K562 (cell line): ENCODE measurements at regions not wholly inside any gene's neighbourhood (a gene's known extent, or its start where the extent isn't known, plus 50 kb on each side); places are given as distances from the start of the nearest gene placed in this dataset.

Source experiments
- ATAC-seq: fragments of 200-7000 bp; cut with Tn5 transposase; 3 replicates; pipeline ENCODE4 v1.9.1; 2020; ENCODE audit warnings: moderate library complexity
- BruUV-seq: library from RNA; stranded (reverse); fragments of 400-500 nt; replicated peaks from 2 replicates; lab custom pipeline; 2021; lab: Mats Ljungman, UMichigan
- CTCF ChIA-PET: fragments of 300-600 bp; formaldehyde crosslinking; extraction: SDS; loops from one replicate; lab custom pipeline; 2021; ENCODE audit warnings: low intra/inter-chr PET ratio; lab: Yijun Ruan, JAX
- POLR2A ChIA-PET: fragments of 300-600, 350-650 bp; sonication (Branson Sonifier 250); formaldehyde crosslinking; extraction: SDS; loops from one replicate; lab custom pipeline; 2021; ENCODE audit warnings: antibody characterized with exemption, inconsistent platforms; lab: Yijun Ruan, JAX
- DNase-seq, 4 experiments: peaks; one replicate each; pipeline versions ENCODE4 v3.0.0 to v3.0.0-alpha.2; 2011 to 2018; ENCODE audit warnings: low spot score in 3 of 4, mixed read lengths in 3 of 4; ENCODE audit errors: extremely low read depth in 1 of 4
- FAIRE-seq: peaks from 2 replicates; lab custom pipeline; 2011; peaks lifted over from hg19 to GRCh38; lab: Jason Lieb, UNC
- H2AFZ ChIP-seq: 2 replicates; pipeline ENCODE4 v1.6.0; 2011; ENCODE audit warnings: low read depth, low read length, control low read depth, inconsistent platforms
- H3K27ac ChIP-seq: fragments of 200-600 bp; 3 replicates; pipeline ENCODE4 v1.8.0; 2011; ENCODE audit warnings: low read depth, mild to moderate bottlenecking, control low read depth, inconsistent platforms, low read length, moderate library complexity, mixed read lengths; ENCODE audit errors: extremely low read depth
- H3K27me3 ChIP-seq, 2 experiments: fragments of 300-600 bp in 1 of 2; 2 replicates in 1 of 2; 3 replicates in 1 of 2; pipeline versions ENCODE4 v1.6.0 to v1.8.0; 2011; ENCODE audit warnings: inconsistent platforms in 2 of 2, low read length in 2 of 2, mild to moderate bottlenecking in 1 of 2, mixed read lengths in 1 of 2, moderate library complexity in 1 of 2; ENCODE audit not compliant: control insufficient read depth in 2 of 2, insufficient read depth in 2 of 2
- H3K36me3 ChIP-seq: fragments of 300-600 bp; 3 replicates; pipeline ENCODE4 v1.8.0; 2011; ENCODE audit warnings: mild to moderate bottlenecking, low read length, inconsistent platforms; ENCODE audit not compliant: control insufficient read depth, insufficient read depth
- H3K4me1 ChIP-seq, 2 experiments: fragments of 200-600 bp in 1 of 2; replicated peaks in 1 of 2; 2 replicates in 1 of 2; 3 replicates in 1 of 2; pipeline versions ENCODE4 v1.5.1 to v1.8.0; 2011; ENCODE audit warnings: inconsistent platforms in 2 of 2, low read length in 2 of 2, mild to moderate bottlenecking in 1 of 2, mixed read lengths in 1 of 2, moderate library complexity in 1 of 2; ENCODE audit not compliant: control insufficient read depth in 2 of 2, insufficient read depth in 2 of 2
- H3K4me2 ChIP-seq: 2 replicates; pipeline ENCODE4 v1.6.1; 2011; ENCODE audit warnings: low read length, control low read depth, inconsistent platforms, mixed read lengths; ENCODE audit not compliant: insufficient read depth
- H3K4me3 ChIP-seq: fragments of 200-600 bp; sonication (generic), shearing (Covaris generic); 2 replicates; pipeline ENCODE4 v1.5.1; 2016; ENCODE audit warnings: control low read depth, inconsistent platforms
- H3K79me2 ChIP-seq: fragments of 200-600 bp; 3 replicates; pipeline ENCODE4 v1.8.0; 2011; ENCODE audit warnings: low read length, inconsistent platforms; ENCODE audit not compliant: control insufficient read depth, insufficient read depth
- H3K9ac ChIP-seq, 2 experiments: 2 replicates each; pipeline versions ENCODE4 v1.6.0 to v1.6.1; 2011; ENCODE audit warnings: low read depth in 2 of 2, low read length in 2 of 2, control low read depth in 1 of 2, inconsistent platforms in 1 of 2, mild to moderate bottlenecking in 1 of 2, mixed read lengths in 1 of 2; ENCODE audit not compliant: insufficient read depth in 1 of 2
- H3K9me1 ChIP-seq: one replicate; pipeline ENCODE4 v1.6.0; 2011; ENCODE audit warnings: inconsistent platforms, mild to moderate bottlenecking, low read length, moderate library complexity; ENCODE audit not compliant: control insufficient read depth, insufficient read depth
- H3K9me3 ChIP-seq: replicated peaks from 2 replicates; pipeline ENCODE4 v1.5.1; 2011; ENCODE audit warnings: low read depth, low read length, inconsistent platforms; ENCODE audit not compliant: control insufficient read depth, insufficient read depth
- H4K20me1 ChIP-seq: replicated peaks from 2 replicates; pipeline ENCODE4 v1.6.1; 2011; ENCODE audit warnings: low read length, inconsistent platforms, mixed read lengths; ENCODE audit not compliant: control insufficient read depth, insufficient read depth
- AFF4 ChIP-seq: sonication (generic); formaldehyde crosslinking; IDR thresholded peaks from 2 replicates; pipeline ENCODE4 v1.8.0; 2023; ENCODE audit warnings: mild to moderate bottlenecking, missing genetic modification reagents
- CBFA2T2 ChIP-seq: fragments of 450-650 bp; conservative IDR thresholded peaks from 2 replicates; pipeline ENCODE4 v1.6.1; 2017; ENCODE audit warnings: mild to moderate bottlenecking
- CBX5 ChIP-seq: IDR thresholded peaks from 2 replicates; pipeline ENCODE4 v1.6.1; 2014; ENCODE audit warnings: low read depth, borderline replicate concordance
- EP300 ChIP-seq: IDR thresholded peaks from 2 replicates; pipeline ENCODE4 v1.6.1; 2012; ENCODE audit warnings: low read length, improper control_type of control experiment
- ERF ChIP-seq: fragments of 450-650 bp; formaldehyde crosslinking; IDR thresholded peaks from 2 replicates; pipeline ENCODE4 v1.4.0; 2020; ENCODE audit warnings: mild to moderate bottlenecking, mixed read lengths
- ETS2 ChIP-seq: IDR thresholded peaks from 2 replicates; pipeline ENCODE4 v1.6.1; 2016; ENCODE audit warnings: borderline replicate concordance, missing genetic modification characterization, mild to moderate bottlenecking, moderate library complexity, missing compliant biosample characterization; ENCODE audit not compliant: poor library complexity, severe bottlenecking
- HDAC3 ChIP-seq: fragments of 450-650 bp; IDR thresholded peaks from 2 replicates; pipeline ENCODE4 v1.6.1; 2018; ENCODE audit warnings: borderline replicate concordance, mild to moderate bottlenecking, moderate library complexity; ENCODE audit not compliant: partially characterized antibody
- MCM5 ChIP-seq: fragments of 450-650 bp; IDR thresholded peaks from 2 replicates; pipeline ENCODE4 v1.6.1; 2016; ENCODE audit warnings: low read depth
- MIER1 ChIP-seq: fragments of 450-650 bp; IDR thresholded peaks from 2 replicates; pipeline ENCODE4 v1.6.1; 2016; ENCODE audit warnings: antibody characterized with exemption, mild to moderate bottlenecking, low read depth
- PATZ1 ChIP-seq: fragments of 250-450 bp; sonication (Bioruptor Pico); IDR thresholded peaks from 2 replicates; pipeline ENCODE4 v1.5.0; 2020; ENCODE audit warnings: mild to moderate bottlenecking, borderline replicate concordance
- POLR2G ChIP-seq: fragments of 200-400 bp; formaldehyde crosslinking; IDR thresholded peaks from 2 replicates; pipeline ENCODE4 v1.6.1; 2017; ENCODE audit warnings: low read depth, mild to moderate bottlenecking, antibody characterized with exemption, low read length, moderate library complexity
- POU5F1 ChIP-seq: fragments of 150-350 bp; IDR thresholded peaks from 2 replicates; pipeline ENCODE4 v1.6.1; 2014; ENCODE audit warnings: borderline replicate concordance, low read length, low read depth, mild to moderate bottlenecking; ENCODE audit not compliant: partially characterized antibody
- STAG1 ChIP-seq: sonication (generic); formaldehyde crosslinking; IDR thresholded peaks from 2 replicates; pipeline ENCODE4 v1.5.0; 2020; ENCODE audit warnings: missing genetic modification reagents, borderline replicate concordance
- TCF7L2 ChIP-seq: fragments of 150-350 bp; IDR thresholded peaks from 2 replicates; pipeline ENCODE4 v1.6.1; 2016; ENCODE audit warnings: low read depth, mild to moderate bottlenecking, low read length, moderate library complexity
- THAP7 ChIP-seq: fragments of 250-450 bp; sonication (Bioruptor Pico); IDR thresholded peaks from 2 replicates; pipeline ENCODE4 v1.5.0; 2021
- ZNF175 ChIP-seq: fragments of 200-800 bp; sonication (Bioruptor generic); IDR thresholded peaks from 2 replicates; pipeline ENCODE4 v1.6.1; 2016; ENCODE audit warnings: low read depth, mild to moderate bottlenecking, missing genetic modification characterization, missing compliant biosample characterization
- ZNF324 ChIP-seq: fragments of 250-450 bp; sonication (Bioruptor Pico); IDR thresholded peaks from 2 replicates; pipeline ENCODE4 v1.4.0; 2020; ENCODE audit warnings: mild to moderate bottlenecking
- WGBS: fragments of 100-300 bp; shearing (Covaris generic); methylation state at CpG from one replicate; pipeline ENCODE4 v1.1.6; 2016; ENCODE audit warnings: low coverage, mixed read lengths; ENCODE audit not compliant: insufficient coverage; ENCODE audit errors: missing lambda C conversion rate; 5-methylcytosine and 5-hydroxymethylcytosine counted together
- in situ Hi-C: fragments of 300-500 bp; cut with MboI; formaldehyde crosslinking; loops from 4 replicates; pipeline ENCODE4 v1.15.0; 2018; ENCODE audit warnings: inconsistent platforms, mixed read lengths
- intact Hi-C: fragments of 100-400 bp; cut with micrococcal nuclease; formaldehyde crosslinking; loops from 2 replicates; pipeline ENCODE4 v1.14.2; 2022

GRCh38 chr4:64747919-64748715 is 338.9 kb upstream of the TECRL start:
- Histone ChIP-seq H3K79me2 (no peaks in the 10 kb centered on the region), H3K4me2 (no peak overlapping the region), H3K27ac (no peak overlapping the region), H3K4me1 (no peaks in the 10 kb centered on the region), H3K27me3 (no peaks in the 10 kb centered on the region), H4K20me1 (no peaks in the 10 kb centered on the region), H3K9me1 (no peaks in the 10 kb centered on the region), H3K4me3 (no peak overlapping the region), H2AFZ (no peak overlapping the region), H3K9me3 (no peaks in the 10 kb centered on the region), H3K36me3 (no peaks in the 10 kb centered on the region), H3K9ac (no peak overlapping the region)
- ChIA-PET POLR2A (no interaction called here), CTCF (no interaction called here)
- DNase-seq (no peak), FAIRE-seq (no peak), ATAC-seq (no peak)
- WGBS: 1% methylated on average over 20 of the region's 21 CpGs
- intact Hi-C loops (no loop called here), in situ Hi-C loops (no loop called here)
- BruUV-seq: no TSS peak
- TF ChIP-seq POLR2G: no peak
- TF ChIP-seq HDAC3: no peak
- no peak for TF ChIP-seq POU5F1
- no peak for TF ChIP-seq ETS2 (tag)
- TF ChIP-seq ERF (CRISPR knock-in tag): no peak
- TF ChIP-seq ZNF175 (CRISPR knock-in tag): no peak
- TF ChIP-seq CBX5: no peak
- no peak for TF ChIP-seq PATZ1 (CRISPR knock-in tag)
- no peak for TF ChIP-seq STAG1 (CRISPR knock-in tag)
- no peak for TF ChIP-seq THAP7 (CRISPR knock-in tag)
- no peak for TF ChIP-seq TCF7L2
- no peak for TF ChIP-seq EP300
- TF ChIP-seq MCM5: no peak
- TF ChIP-seq AFF4: no peak
- TF ChIP-seq CBFA2T2: no peak
- TF ChIP-seq ZNF324 (CRISPR knock-in tag): no peak
- TF ChIP-seq MIER1: no peak
